ENCODE measurements at regions not wholly inside any gene's neighbourhood (a gene's known extent, or its start where the extent isn't known, plus 50 kb on each side); places are given as distances from the start of the nearest gene placed in this dataset.

- TF ChIP-seq CTCF (conservative IDR thresholded peaks at IDR 0.05; ENCODE audit: low read depth, low read length) (no peak), NFE2L2 (IDR thresholded peaks at IDR 0.05; ENCODE audit: low read depth, low read length) (no peak), POLR2A (IDR thresholded peaks at IDR 0.05; ENCODE audit: low read depth, low read length) (no peak), FOS (IDR thresholded peaks at IDR 0.05; ENCODE audit: low read depth, low read length) (no peak), USF2 (IDR thresholded peaks at IDR 0.05; ENCODE audit: low read depth, low read length) (no peak), SMC3 (IDR thresholded peaks at IDR 0.05; ENCODE audit: low read depth, low read length) (no peak), CHD1 (IDR thresholded peaks at IDR 0.05; ENCODE audit: low read depth, low read length) (no peak), MAZ (IDR thresholded peaks at IDR 0.05; ENCODE audit: borderline replicate concordance, low read depth, low read length) (no peak), MXI1 (IDR thresholded peaks at IDR 0.05; ENCODE audit: borderline replicate concordance, low read depth, low read length) (no peak), RAD21 (IDR thresholded peaks at IDR 0.05; ENCODE audit: low read length) (no peak), CEBPB (IDR thresholded peaks at IDR 0.05; ENCODE audit: low read depth, low read length) (no peak), BHLHE40 (IDR thresholded peaks at IDR 0.05; ENCODE audit: low read depth, low read length) (no peak), RCOR1 (IDR thresholded peaks at IDR 0.05; ENCODE audit: insufficient replicate concordance, low read length) (no peak), MAFK (IDR thresholded peaks at IDR 0.05; ENCODE audit: low read depth, low read length) (no peak)
Observed at GRCh38 chr16:51691109-51691508, 540.0 kb upstream of the SALL1 start.

Data from IMR-90 (cell line).